NB4 (cell line): ENCODE measurements at regions not wholly inside any gene's neighbourhood (a gene's known extent, or its start where the extent isn't known, plus 50 kb on each side); places are given as distances from the start of the nearest gene placed in this dataset.

Experiments used
- CTCF ChIP-seq: IDR thresholded peaks from one replicate; pipeline ENCODE4 v1.5.1; 2012; ENCODE audit warnings: low read depth, low read length
- MAX ChIP-seq: IDR thresholded peaks from 2 replicates; pipeline ENCODE4 v1.6.1; 2011; ENCODE audit warnings: low read depth, low read length
- MYC ChIP-seq: IDR thresholded peaks from 2 replicates; pipeline ENCODE4 v1.6.1; 2011; ENCODE audit warnings: low read depth, low read length

GRCh38 chr2:180819106-180819505, 161.3 kb upstream of the UBE2E3 start:
- TF ChIP-seq CTCF (no peak), MYC (no peak), MAX (no peak)
